ENCODE measurements at regions not wholly inside any gene's neighbourhood (a gene's known extent, or its start where the extent isn't known, plus 50 kb on each side); places are given as distances from the start of the nearest gene placed in this dataset.

- DNase-seq (ENCODE audit: low read depth), result no peak
- TF ChIP-seq, protein P1, sequence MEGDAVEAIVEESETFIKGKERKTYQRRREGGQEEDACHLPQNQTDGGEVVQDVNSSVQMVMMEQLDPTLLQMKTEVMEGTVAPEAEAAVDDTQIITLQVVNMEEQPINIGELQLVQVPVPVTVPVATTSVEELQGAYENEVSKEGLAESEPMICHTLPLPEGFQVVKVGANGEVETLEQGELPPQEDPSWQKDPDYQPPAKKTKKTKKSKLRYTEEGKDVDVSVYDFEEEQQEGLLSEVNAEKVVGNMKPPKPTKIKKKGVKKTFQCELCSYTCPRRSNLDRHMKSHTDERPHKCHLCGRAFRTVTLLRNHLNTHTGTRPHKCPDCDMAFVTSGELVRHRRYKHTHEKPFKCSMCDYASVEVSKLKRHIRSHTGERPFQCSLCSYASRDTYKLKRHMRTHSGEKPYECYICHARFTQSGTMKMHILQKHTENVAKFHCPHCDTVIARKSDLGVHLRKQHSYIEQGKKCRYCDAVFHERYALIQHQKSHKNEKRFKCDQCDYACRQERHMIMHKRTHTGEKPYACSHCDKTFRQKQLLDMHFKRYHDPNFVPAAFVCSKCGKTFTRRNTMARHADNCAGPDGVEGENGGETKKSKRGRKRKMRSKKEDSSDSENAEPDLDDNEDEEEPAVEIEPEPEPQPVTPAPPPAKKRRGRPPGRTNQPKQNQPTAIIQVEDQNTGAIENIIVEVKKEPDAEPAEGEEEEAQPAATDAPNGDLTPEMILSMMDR (IDR thresholded peaks at IDR 0.05; ENCODE audit: control insufficient read depth, extremely low read depth, insufficient read depth), result peak; percentile 68
- H3K4me3 ChIP-seq (ENCODE audit: low read depth, low read length), result no peak overlapping the region
These were observed 92.9 kb downstream of the GPR139 start for GRCh38 chr16:19980632-19981265.

- no peak for DNase-seq (ENCODE audit: low read depth)
- TF ChIP-seq, protein P1 (IDR thresholded peaks at IDR 0.05; ENCODE audit: control insufficient read depth, extremely low read depth, insufficient read depth), result no peak
These were observed 94.1 kb downstream of the GPR139 start for GRCh38 chr16:19979638-19980037.

GRCh38 chr16:19974607-19975006 is 90.0 kb upstream of the GPRC5B start:
- no peak overlapping the region for H3K4me3 ChIP-seq (ENCODE audit: low read depth, low read length)
- TF ChIP-seq, protein P1 (IDR thresholded peaks at IDR 0.05; ENCODE audit: control insufficient read depth, extremely low read depth, insufficient read depth), result no peak
- no peak for DNase-seq (ENCODE audit: low read depth)

More at GRCh38 chr16:19979638-19980037, 94.1 kb downstream of the GPR139 start:
- H3K4me3 ChIP-seq (ENCODE audit: low read depth, low read length), result no peak overlapping the region

GRCh38 chr16:19972111-19972510 is 87.5 kb upstream of the GPRC5B start:
- TF ChIP-seq, protein P1 (IDR thresholded peaks at IDR 0.05; ENCODE audit: control insufficient read depth, extremely low read depth, insufficient read depth), result no peak
- no peak for DNase-seq (ENCODE audit: low read depth)
- no peak overlapping the region for H3K4me3 ChIP-seq (ENCODE audit: low read depth, low read length)

GRCh38 chr16:19968891-19969683 is 84.4 kb upstream of the GPRC5B start:
- no peak for DNase-seq (ENCODE audit: low read depth)
- TF ChIP-seq, protein P1 (IDR thresholded peaks at IDR 0.05; ENCODE audit: control insufficient read depth, extremely low read depth, insufficient read depth), result no peak
- H3K4me3 ChIP-seq (ENCODE audit: low read depth, low read length), result no peak overlapping the region

DNA sequence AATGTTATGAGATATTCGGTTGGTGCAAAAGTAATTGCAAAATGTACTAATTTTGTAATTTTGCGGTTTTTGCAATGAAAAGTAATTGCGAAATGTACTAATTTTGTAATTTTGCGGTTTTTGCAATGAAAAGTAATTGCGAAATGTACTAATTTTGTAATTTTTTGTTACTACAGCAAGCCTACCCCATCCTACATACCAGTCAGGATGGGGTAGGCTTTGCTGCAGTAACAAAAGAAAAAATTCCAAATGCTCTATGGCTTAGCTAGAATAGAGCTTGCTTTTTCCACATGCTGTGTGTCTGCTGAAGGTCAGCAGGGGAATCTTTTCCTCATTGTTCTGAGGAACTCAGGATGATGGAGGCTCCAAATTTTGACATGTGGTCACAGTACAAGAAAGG is 83.3 kb upstream of the GPRC5B start:
- DNase-seq (ENCODE audit: low read depth), result no peak
- H3K4me3 ChIP-seq (ENCODE audit: low read depth, low read length), result no peak overlapping the region
- TF ChIP-seq, protein P1 (IDR thresholded peaks at IDR 0.05; ENCODE audit: control insufficient read depth, extremely low read depth, insufficient read depth), result no peak
